HG03432 (cell line): ENCODE measurements at regions not wholly inside any gene's neighbourhood (a gene's known extent, or its start where the extent isn't known, plus 50 kb on each side); places are given as distances from the start of the nearest gene placed in this dataset.
A peak's percentile ranks its signal among the peaks of the same experiment; 100 is the strongest.
"Not testable (repeated sequence)": the region's sequence is repeated elsewhere in the genome, so short reads cannot be mapped to it uniquely, and the experiment has no call there.

Experiments used
- ATAC-seq: cut with Tn5 transposase; IDR thresholded peaks from one replicate; pipeline ENCODE4 v1.9.1; 2021; ENCODE audit warnings: mild to moderate bottlenecking, moderate library complexity; ENCODE audit not compliant: unreplicated experiment

GRCh38 chr11:10973416-10973815 is 115.6 kb upstream of the ZBED5 start:
- no peak for ATAC-seq

- no peak for ATAC-seq
Observed at GRCh38 chr11:10970926-10971325, 113.1 kb upstream of the ZBED5 start.

- ATAC-seq = no peak
Observed at GRCh38 chr11:10969387-10969786, 111.5 kb upstream of the ZBED5 start.

- not testable (repeated sequence) for ATAC-seq
Observed at GRCh38 chr11:10956884-10957283, 99.0 kb upstream of the ZBED5 start.

GRCh38 chr11:10955616-10956015 is 97.8 kb upstream of the ZBED5 start:
- no peak for ATAC-seq

- no peak for ATAC-seq
Observed at GRCh38 chr11:10954184-10954583, 96.3 kb upstream of the ZBED5 start.

GRCh38 chr11:10952872-10953271 is 95.0 kb upstream of the ZBED5 start:
- no peak for ATAC-seq

- not testable (repeated sequence) for ATAC-seq
Observed at GRCh38 chr11:10947935-10948334, 90.1 kb upstream of the ZBED5 start.

- no peak for ATAC-seq
Observed at GRCh38 chr11:10946072-10946471, 88.2 kb upstream of the ZBED5 start.

- ATAC-seq = no peak
Observed at GRCh38 chr11:10945196-10945595, 87.3 kb upstream of the ZBED5 start.

- ATAC-seq = no peak
Observed at GRCh38 chr11:10943968-10944367, 86.1 kb upstream of the ZBED5 start.

GRCh38 chr11:10942620-10943019 is 84.8 kb upstream of the ZBED5 start:
- ATAC-seq = no peak

- no peak for ATAC-seq
Observed at GRCh38 chr11:10941871-10942270, 84.0 kb upstream of the ZBED5 start.

- no peak for ATAC-seq
Observed at GRCh38 chr11:10941414-10941813, 83.6 kb upstream of the ZBED5 start.

- no peak for ATAC-seq
Observed at GRCh38 chr11:10938650-10939387, 81.0 kb upstream of the ZBED5 start.

GRCh38 chr11:10938231-10938630 is 80.4 kb upstream of the ZBED5 start:
- ATAC-seq = no peak

- no peak for ATAC-seq
Observed at GRCh38 chr11:10937385-10937771, 79.5 kb upstream of the ZBED5 start.

GRCh38 chr11:10936626-10937384 is 79.0 kb upstream of the ZBED5 start:
- ATAC-seq = no peak

GRCh38 chr11:10935015-10935559 is 77.2 kb upstream of the ZBED5 start:
- ATAC-seq = no peak

GRCh38 chr11:10934293-10934860 is 76.5 kb upstream of the ZBED5 start:
- ATAC-seq = no peak

- peak; percentile 80 for ATAC-seq
Observed at GRCh38 chr11:10933455-10934292, 75.8 kb upstream of the ZBED5 start.
